ENCODE measurements at regions not wholly inside any gene's neighbourhood (a gene's known extent, or its start where the extent isn't known, plus 50 kb on each side); places are given as distances from the start of the nearest gene placed in this dataset.

DNA sequence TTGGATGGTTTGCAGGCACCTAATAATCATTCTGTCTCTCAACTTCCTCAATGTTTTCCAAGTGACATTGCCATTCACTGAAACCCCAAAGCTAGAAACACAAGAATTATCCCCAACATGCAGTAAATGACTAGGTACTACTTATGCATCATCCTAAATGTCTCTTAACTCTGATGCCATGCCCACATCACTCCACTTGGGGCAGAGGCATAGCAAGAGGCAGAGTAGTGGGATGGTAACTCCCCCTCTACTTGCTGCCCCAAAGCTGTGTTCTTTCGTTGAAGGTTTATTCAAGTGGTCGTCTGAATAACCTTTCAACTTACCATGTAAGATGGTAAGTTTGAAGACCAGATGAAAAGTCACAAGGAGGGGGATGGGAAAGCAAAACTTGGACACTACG lies 77.9 kb upstream of the SOX5 start:
- no peaks in the 10 kb centered on the region for H3K27me3 ChIP-seq
- intact Hi-C loops (cut with DNase I; ENCODE audit: low total_unique reads): no loop called here
- DNase-seq: no peak
- no peaks in the 10 kb centered on the region for H3K36me3 ChIP-seq
- TF ChIP-seq, protein P1, sequence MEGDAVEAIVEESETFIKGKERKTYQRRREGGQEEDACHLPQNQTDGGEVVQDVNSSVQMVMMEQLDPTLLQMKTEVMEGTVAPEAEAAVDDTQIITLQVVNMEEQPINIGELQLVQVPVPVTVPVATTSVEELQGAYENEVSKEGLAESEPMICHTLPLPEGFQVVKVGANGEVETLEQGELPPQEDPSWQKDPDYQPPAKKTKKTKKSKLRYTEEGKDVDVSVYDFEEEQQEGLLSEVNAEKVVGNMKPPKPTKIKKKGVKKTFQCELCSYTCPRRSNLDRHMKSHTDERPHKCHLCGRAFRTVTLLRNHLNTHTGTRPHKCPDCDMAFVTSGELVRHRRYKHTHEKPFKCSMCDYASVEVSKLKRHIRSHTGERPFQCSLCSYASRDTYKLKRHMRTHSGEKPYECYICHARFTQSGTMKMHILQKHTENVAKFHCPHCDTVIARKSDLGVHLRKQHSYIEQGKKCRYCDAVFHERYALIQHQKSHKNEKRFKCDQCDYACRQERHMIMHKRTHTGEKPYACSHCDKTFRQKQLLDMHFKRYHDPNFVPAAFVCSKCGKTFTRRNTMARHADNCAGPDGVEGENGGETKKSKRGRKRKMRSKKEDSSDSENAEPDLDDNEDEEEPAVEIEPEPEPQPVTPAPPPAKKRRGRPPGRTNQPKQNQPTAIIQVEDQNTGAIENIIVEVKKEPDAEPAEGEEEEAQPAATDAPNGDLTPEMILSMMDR (IDR thresholded peaks at IDR 0.05): no peak
- no peaks in the 10 kb centered on the region for H3K9me3 ChIP-seq
- no peak overlapping the region for H3K27ac ChIP-seq
- H3K4me3 ChIP-seq: no peak overlapping the region
- peaks cover 0 to 20% (median 6%) of the 10 kb centered on the region in 4 donors for H3K4me1 ChIP-seq

GRCh38 chr12:24025153-24025798 lies 75.8 kb upstream of the SOX5 start:
- H3K36me3 ChIP-seq: no peaks in the 10 kb centered on the region
- peak overlapping the region; percentile 14 to 46 for H3K27ac ChIP-seq
- TF ChIP-seq, protein P1 (IDR thresholded peaks at IDR 0.05): no peak
- H3K4me1 ChIP-seq: peaks cover 0 to 20% (median 6%) of the 10 kb centered on the region in 4 donors
- H3K27me3 ChIP-seq: no peaks in the 10 kb centered on the region
- no peak overlapping the region for H3K4me3 ChIP-seq
- no peaks in the 10 kb centered on the region for H3K9me3 ChIP-seq
- DNase-seq: no peak
- intact Hi-C loops (cut with DNase I; ENCODE audit: low total_unique reads): no loop called here

DNA sequence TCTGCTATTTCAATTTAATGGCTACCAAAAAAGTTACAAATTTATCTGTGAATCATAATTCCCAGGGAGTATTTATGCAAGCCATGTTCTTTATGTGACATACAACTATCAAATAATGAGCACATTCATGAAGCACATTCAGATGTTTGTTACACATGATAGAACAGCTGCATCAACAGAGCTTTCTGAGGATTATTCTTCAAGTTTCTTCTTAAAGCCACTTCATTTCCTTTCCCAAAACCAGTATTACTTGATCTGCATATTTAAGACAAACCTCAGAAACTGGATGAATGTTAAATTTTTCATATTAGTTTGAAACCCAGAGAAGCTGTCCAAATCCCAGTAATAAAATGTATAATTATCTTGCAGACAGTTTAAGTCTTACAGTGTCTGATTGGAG lies 73.6 kb upstream of the SOX5 start:
- Histone ChIP-seq H3K4me1 (peaks cover 0 to 20% (median 6%) of the 10 kb centered on the region in 4 donors), H3K27me3 (no peaks in the 10 kb centered on the region)
- intact Hi-C loops (cut with DNase I; ENCODE audit: low total_unique reads): no loop called here

GRCh38 chr12:24021164-24021502 lies 71.7 kb upstream of the SOX5 start:
- H3K4me1 ChIP-seq: peaks cover 0 to 20% (median 6%) of the 10 kb centered on the region in 4 donors
- H3K27ac ChIP-seq: no peak overlapping the region
- no peaks in the 10 kb centered on the region for H3K36me3 ChIP-seq
- H3K4me3 ChIP-seq: no peak overlapping the region
- no peaks in the 10 kb centered on the region for H3K9me3 ChIP-seq
- TF ChIP-seq, protein P1 (IDR thresholded peaks at IDR 0.05): no peak
- intact Hi-C loops (cut with DNase I; ENCODE audit: low total_unique reads): no loop called here
- no peaks in the 10 kb centered on the region for H3K27me3 ChIP-seq
- no peak for DNase-seq

More for the DNA sequence above, 73.6 kb upstream of the SOX5 start:
- Histone ChIP-seq H3K9me3 (no peaks in the 10 kb centered on the region), H3K36me3 (no peaks in the 10 kb centered on the region), H3K4me3 (no peak overlapping the region), H3K27ac (no peak overlapping the region)
- no peak for DNase-seq
- TF ChIP-seq, protein P1 (IDR thresholded peaks at IDR 0.05): no peak

- no peaks in the 10 kb centered on the region for H3K36me3 ChIP-seq
- intact Hi-C loops (cut with DNase I; ENCODE audit: low total_unique reads): no loop called here
- H3K27ac ChIP-seq: no peak overlapping the region
- DNase-seq: no peak
- no peaks in the 10 kb centered on the region for H3K27me3 ChIP-seq
- TF ChIP-seq, protein P1 (IDR thresholded peaks at IDR 0.05): no peak
- H3K4me1 ChIP-seq: peaks cover 0 to 20% (median 5%) of the 10 kb centered on the region in 4 donors
- no peaks in the 10 kb centered on the region for H3K9me3 ChIP-seq
- no peak overlapping the region for H3K4me3 ChIP-seq
Observed at GRCh38 chr12:24020397-24021163, 71.1 kb upstream of the SOX5 start.
